ENCODE measurements at regions not wholly inside any gene's neighbourhood (a gene's known extent, or its start where the extent isn't known, plus 50 kb on each side); places are given as distances from the start of the nearest gene placed in this dataset.

- TF ChIP-seq POLR2A (IDR thresholded peaks at IDR 0.05): no peak
- no peak for TF ChIP-seq CTCF (IDR thresholded peaks at IDR 0.05)
- TF ChIP-seq EP300 (IDR thresholded peaks at IDR 0.05): no peak
Measured at GRCh38 chr21:27423038-27423437, 456.1 kb upstream of the ADAMTS5 start.
